Adrenal gland (tissue), 9 donors: ENCODE measurements at regions not wholly inside any gene's neighbourhood (a gene's known extent, or its start where the extent isn't known, plus 50 kb on each side); places are given as distances from the start of the nearest gene placed in this dataset.

Source experiments
- DNase-seq, 7 donors: peaks; one replicate each; pipeline ENCODE4 v3.0.0-alpha.2; 2019 to 2020
- H3K27ac ChIP-seq, 5 donors: fragments of 200-600 bp; sonication (generic) in 4 of 5; 1 replicate in 3 of 5; 2 replicates in 2 of 5; pipeline versions ENCODE4 v1.5.1 to v1.8.0; 2016 to 2020; ENCODE audit warnings: mild to moderate bottlenecking in 1 of 5
- H3K27me3 ChIP-seq: fragments of 200-600 bp; 2 replicates; pipeline ENCODE4 v1.8.0; 2021
- H3K36me3 ChIP-seq, 2 donors: fragments of 200-600 bp; replicated peaks in 1 of 2; 1 replicate in 1 of 2; 2 replicates in 1 of 2; pipeline versions ENCODE4 v1.5.1 to v1.8.0; 2018 to 2022
- H3K4me1 ChIP-seq, 2 donors: fragments of 200-600 bp; replicated peaks in 1 of 2; 1 replicate in 1 of 2; 2 replicates in 1 of 2; pipeline versions ENCODE4 v1.5.1 to v1.8.0; 2018 to 2021
- H3K4me3 ChIP-seq, 4 donors: fragments of 200-600 bp; sonication (generic) in 3 of 4; one replicate each; pipeline ENCODE4 v1.5.1; 2016 to 2018
- H3K9me3 ChIP-seq, 3 donors: fragments of 200-600 bp; sonication (generic) in 1 of 3; replicated peaks in 1 of 3; 1 replicate in 2 of 3; 2 replicates in 1 of 3; pipeline versions ENCODE4 v1.5.1 to v1.8.0; 2016 to 2021
- CTCF ChIP-seq, 6 experiments: fragments of 450-650 bp in 4 of 6; fragments of 200-600 bp in 2 of 6; sonication (generic) in 1 of 6; IDR thresholded peaks; 1 replicate in 5 of 6; 2 replicates in 1 of 6; pipeline versions ENCODE4 v1.5.1 to v1.8.0; 2016 to 2021; ENCODE audit warnings: antibody characterized with exemption in 6 of 6, mild to moderate bottlenecking in 2 of 6, moderate library complexity in 1 of 6
- POLR2A ChIP-seq, 2 donors: fragments of 450-650 bp; IDR thresholded peaks; one replicate each; pipeline ENCODE4 v1.6.1; 2017; ENCODE audit warnings: antibody characterized with exemption in 2 of 2, mild to moderate bottlenecking in 2 of 2, moderate library complexity in 1 of 2
- WGBS, 4 donors: extraction: QIAGEN DNeasy Blood & Tissue Kit in 2 of 4; methylation state at CpG; one replicate each; pipeline versions ENCODE4 v1.1.5 to v1.1.7; 2013 to 2017; 5-methylcytosine and 5-hydroxymethylcytosine counted together
- intact Hi-C, 2 donors: fragments of 100-400 bp; cut with DNase I; formaldehyde crosslinking; loops; one replicate each; pipeline versions ENCODE4 v1.14.1 to v1.15.0; 2022 to 2023
- donor health status: healthy with polysubstance abuse.
- donor health status: Bipolar disorder and iron deficiency.
- donor health status: DM: yes; HTN: yes; CAD: no.
- donor health status: DM: no; HTN: no; CAD: no.
- donor health status: DM: no; HTN: no; CAD: no.

GRCh38 chr14:101135796-101136742, 232.5 kb upstream of the RTL1 start:
- no peaks in the 10 kb centered on the region for H3K4me1 ChIP-seq
- no peak for TF ChIP-seq POLR2A (IDR thresholded peaks at IDR 0.05)
- no peak for TF ChIP-seq CTCF (IDR thresholded peaks at IDR 0.05)
- WGBS, 4 donors: 82 to 91% (median 85%) methylated on average over 7 to 10 of the region's 10 CpGs
- H3K4me3 ChIP-seq: no peak overlapping the region
- intact Hi-C loops: no loop called here
- no peaks in the 10 kb centered on the region for H3K27me3 ChIP-seq
- no peaks in the 10 kb centered on the region for H3K36me3 ChIP-seq
- H3K27ac ChIP-seq: no peak overlapping the region
- H3K9me3 ChIP-seq: no peaks in the 10 kb centered on the region
- DNase-seq: no peak

GRCh38 chr14:101137234-101137633, 233.7 kb upstream of the RTL1 start:
- no peak for DNase-seq
- Histone ChIP-seq H3K36me3 (no peaks in the 10 kb centered on the region), H3K9me3 (peaks cover 0 to 7% (median 0%) of the 10 kb centered on the region in 3 donors), H3K4me1 (no peaks in the 10 kb centered on the region), H3K27ac (no peak overlapping the region), H3K4me3 (no peak overlapping the region), H3K27me3 (no peaks in the 10 kb centered on the region)
- WGBS, 4 donors: 83 to 92% (median 86%) methylated on average over 7 of the region's 7 CpGs
- intact Hi-C loops: no loop called here
- TF ChIP-seq CTCF (IDR thresholded peaks at IDR 0.05) (no peak), POLR2A (IDR thresholded peaks at IDR 0.05) (no peak)

GRCh38 chr14:101147848-101148247, 244.3 kb upstream of the RTL1 start:
- no peak for TF ChIP-seq CTCF (IDR thresholded peaks at IDR 0.05)
- no peak for TF ChIP-seq POLR2A (IDR thresholded peaks at IDR 0.05)

GRCh38 chr14:101150039-101150610, 246.6 kb upstream of the RTL1 start:
- no peak for TF ChIP-seq POLR2A (IDR thresholded peaks at IDR 0.05)
- intact Hi-C loops: no loop called here
- Histone ChIP-seq H3K36me3 (no peaks in the 10 kb centered on the region), H3K9me3 (no peaks in the 10 kb centered on the region), H3K4me1 (no peaks in the 10 kb centered on the region), H3K4me3 (no peak overlapping the region), H3K27me3 (no peaks in the 10 kb centered on the region), H3K27ac (no peak overlapping the region)
- DNase-seq: no peak
- WGBS, 4 donors: 58 to 71% (median 68%) methylated on average over 4 to 6 of the region's 6 CpGs

More at GRCh38 chr14:101147848-101148247, 244.3 kb upstream of the RTL1 start:
- Histone ChIP-seq H3K9me3 (no peaks in the 10 kb centered on the region), H3K4me1 (no peaks in the 10 kb centered on the region), H3K27me3 (no peaks in the 10 kb centered on the region), H3K4me3 (no peak overlapping the region), H3K36me3 (no peaks in the 10 kb centered on the region), H3K27ac (no peak overlapping the region)
- no peak for DNase-seq
- 63 to 82% (median 73%) methylated on average over 2 of the region's 2 CpGs for WGBS, 4 donors
- intact Hi-C loops: no loop called here
